Ovary (tissue), 7 donors: ENCODE measurements at regions not wholly inside any gene's neighbourhood (a gene's known extent, or its start where the extent isn't known, plus 50 kb on each side); places are given as distances from the start of the nearest gene placed in this dataset.
"Not testable (repeated sequence)": the region's sequence is repeated elsewhere in the genome, so short reads cannot be mapped to it uniquely, and the experiment has no call there.

Experiments
- DNase-seq, 5 donors: peaks; one replicate each; pipeline ENCODE4 v3.0.0-alpha.2; 2019 to 2020
- H3K27ac ChIP-seq, 2 donors: fragments of 200-600 bp; one replicate each; pipeline versions ENCODE4 v1.5.1 to v1.8.0; 2019 to 2022
- H3K27me3 ChIP-seq: fragments of 200-600 bp; one replicate; pipeline ENCODE4 v1.8.0; 2022
- H3K36me3 ChIP-seq: fragments of 200-600 bp; sonication (generic); one replicate; pipeline ENCODE4 v1.5.1; 2019
- H3K4me1 ChIP-seq: one replicate; pipeline ENCODE4 v1.8.1; 2013; ENCODE audit warnings: mild to moderate bottlenecking, moderate library complexity; ENCODE audit not compliant: insufficient read depth
- H3K4me3 ChIP-seq: fragments of 200-600 bp; sonication (generic); one replicate; pipeline ENCODE4 v1.5.1; 2017
- H3K9me3 ChIP-seq, 2 donors: fragments of 200-600 bp in 1 of 2; sonication (generic) in 1 of 2; one replicate each; pipeline versions ENCODE4 v1.5.1 to v1.8.1; 2013 to 2019; ENCODE audit warnings: mild to moderate bottlenecking in 1 of 2, moderate library complexity in 1 of 2
- WGBS, 3 donors: extraction: QIAGEN DNeasy Blood & Tissue Kit in 1 of 3; methylation state at CpG; one replicate each; pipeline versions ENCODE4 v1.1.5 to v1.1.7; 2013 to 2017; 5-methylcytosine and 5-hydroxymethylcytosine counted together
- intact Hi-C, 4 donors: fragments of 100-400 bp; cut with DNase I; formaldehyde crosslinking; loops; one replicate each; pipeline versions ENCODE4 v1.11.0 to v1.15.1; 2022 to 2023
- donor health status: DM: no; HTN: no; CAD: no; lungs with moderate emphysema.
- donor health status: DM: no; HTN: no; CAD: no.
- donor health status: Bipolar disorder and iron deficiency.
- donor health status: DM: no; HTN: no; CAD: no.
- donor health status: DM: yes; HTN: yes; CAD: no.

GRCh38 chr16:16519395-16519794 lies 140.5 kb downstream of the NPIPA7 start:
- DNase-seq, H3K27me3 ChIP-seq, H3K4me1 ChIP-seq, H3K36me3 ChIP-seq, intact Hi-C loops, H3K4me3 ChIP-seq, H3K27ac ChIP-seq, H3K9me3 ChIP-seq: not testable (repeated sequence)

- intact Hi-C loops, H3K27ac ChIP-seq, H3K36me3 ChIP-seq, H3K27me3 ChIP-seq, H3K9me3 ChIP-seq, H3K4me3 ChIP-seq, H3K4me1 ChIP-seq, DNase-seq: not testable (repeated sequence)
- 26% methylated on average over 2 of the region's 12 CpGs; no CpG with 5 or more reads in 2 of the 3 donors for WGBS, 3 donors
These were observed 142.5 kb downstream of the NPIPA7 start for GRCh38 chr16:16521239-16522002.

- H3K27ac ChIP-seq, intact Hi-C loops, H3K4me3 ChIP-seq, H3K36me3 ChIP-seq, DNase-seq, H3K27me3 ChIP-seq, H3K4me1 ChIP-seq, H3K9me3 ChIP-seq: not testable (repeated sequence)
- WGBS, 3 donors = 62% methylated on average over 2 of the region's 13 CpGs; no CpG with 5 or more reads in 2 of the 3 donors
These were observed 148.1 kb downstream of the NPIPA7 start for GRCh38 chr16:16526998-16527397.

- H3K9me3 ChIP-seq, H3K4me1 ChIP-seq, H3K27ac ChIP-seq, H3K36me3 ChIP-seq, H3K27me3 ChIP-seq, H3K4me3 ChIP-seq, intact Hi-C loops, DNase-seq: not testable (repeated sequence)
- 13 to 58% (median 35%) methylated on average over 1 of the region's 5 CpGs for WGBS, 3 donors
These were observed 151.8 kb downstream of the NPIPA7 start for GRCh38 chr16:16530744-16531143.

GRCh38 chr16:16535565-16535964 lies 156.6 kb downstream of the NPIPA7 start:
- intact Hi-C loops, H3K27me3 ChIP-seq, H3K9me3 ChIP-seq, DNase-seq, H3K27ac ChIP-seq, H3K4me3 ChIP-seq, H3K4me1 ChIP-seq, H3K36me3 ChIP-seq: not testable (repeated sequence)
- 77 to 92% (median 90%) methylated on average over 3 of the region's 4 CpGs for WGBS, 3 donors

- DNase-seq, H3K36me3 ChIP-seq, intact Hi-C loops, H3K4me3 ChIP-seq, H3K9me3 ChIP-seq, H3K27me3 ChIP-seq, H3K4me1 ChIP-seq, H3K27ac ChIP-seq: not testable (repeated sequence)
- WGBS, 3 donors = 86 to 92% (median 87%) methylated on average over 3 of the region's 3 CpGs
These were observed 157.2 kb downstream of the NPIPA7 start for GRCh38 chr16:16536151-16536550.

GRCh38 chr16:16549710-16550109 lies 170.8 kb downstream of the NPIPA7 start:
- H3K27ac ChIP-seq, intact Hi-C loops, H3K4me3 ChIP-seq, H3K4me1 ChIP-seq, H3K36me3 ChIP-seq, DNase-seq, H3K27me3 ChIP-seq, H3K9me3 ChIP-seq: not testable (repeated sequence)
- WGBS, 3 donors = 38 to 59% (median 41%) methylated on average over 3 of the region's 3 CpGs

GRCh38 chr16:16550824-16551223 lies 171.9 kb downstream of the NPIPA7 start:
- 72 to 86% (median 74%) methylated on average over 2 of the region's 2 CpGs for WGBS, 3 donors

GRCh38 chr16:16552819-16553340 lies 173.9 kb downstream of the NPIPA7 start:
- intact Hi-C loops, H3K4me3 ChIP-seq, H3K4me1 ChIP-seq, H3K36me3 ChIP-seq, H3K27ac ChIP-seq, H3K27me3 ChIP-seq, H3K9me3 ChIP-seq, DNase-seq: not testable (repeated sequence)
- whole genome bisulfite sequencing, 3 donors = 58 to 71% (median 65%) methylated on average over 1 of the region's 1 CpG

More at GRCh38 chr16:16550824-16551223, 171.9 kb downstream of the NPIPA7 start:
- H3K36me3 ChIP-seq, DNase-seq, H3K27ac ChIP-seq, H3K4me1 ChIP-seq, H3K4me3 ChIP-seq, H3K27me3 ChIP-seq, intact Hi-C loops, H3K9me3 ChIP-seq: not testable (repeated sequence)

- H3K27ac ChIP-seq, H3K4me1 ChIP-seq, H3K36me3 ChIP-seq, intact Hi-C loops, H3K27me3 ChIP-seq, H3K4me3 ChIP-seq, DNase-seq, H3K9me3 ChIP-seq: not testable (repeated sequence)
- WGBS, 3 donors = 33 to 66% (median 63%) methylated on average over 5 to 6 of the region's 9 CpGs
These were observed 180.3 kb downstream of the NPIPA7 start for GRCh38 chr16:16559179-16559740.

GRCh38 chr16:16561532-16561931 lies 182.6 kb downstream of the NPIPA7 start:
- H3K27ac ChIP-seq, H3K9me3 ChIP-seq, intact Hi-C loops, H3K36me3 ChIP-seq, H3K4me1 ChIP-seq, H3K27me3 ChIP-seq, DNase-seq, H3K4me3 ChIP-seq: not testable (repeated sequence)
- WGBS, 3 donors = 40 to 49% (median 48%) methylated on average over 5 of the region's 5 CpGs

- H3K27me3 ChIP-seq, H3K4me3 ChIP-seq, H3K27ac ChIP-seq, H3K36me3 ChIP-seq, H3K4me1 ChIP-seq, H3K9me3 ChIP-seq, intact Hi-C loops, DNase-seq: not testable (repeated sequence)
- 80% methylated on average over 1 of the region's 5 CpGs; no CpG with 5 or more reads in 1 of the 3 donors for WGBS, 3 donors
These were observed 185.0 kb downstream of the NPIPA7 start for GRCh38 chr16:16563962-16564361.
